Duodenal mucosa (tissue), 2 donors: ENCODE measurements at regions not wholly inside any gene's neighbourhood (a gene's known extent, or its start where the extent isn't known, plus 50 kb on each side); places are given as distances from the start of the nearest gene placed in this dataset.

Experiments used
- H3K27ac ChIP-seq: one replicate; pipeline ENCODE4 v1.7.0; 2013; ENCODE audit warnings: low read depth, low read length
- H3K27me3 ChIP-seq, 2 donors: one replicate each; pipeline ENCODE4 v1.7.0; 2013; ENCODE audit warnings: low read length in 2 of 2, control low read depth in 1 of 2; ENCODE audit not compliant: insufficient read depth in 2 of 2, control insufficient read depth in 1 of 2
- H3K36me3 ChIP-seq, 2 donors: one replicate each; pipeline ENCODE4 v1.7.0; 2013; ENCODE audit warnings: low read length in 2 of 2, control low read depth in 1 of 2; ENCODE audit not compliant: insufficient read depth in 2 of 2, control insufficient read depth in 1 of 2
- H3K4me1 ChIP-seq, 2 donors: one replicate each; pipeline ENCODE4 v1.7.0; 2013; ENCODE audit warnings: low read length in 2 of 2, control low read depth in 1 of 2; ENCODE audit not compliant: insufficient read depth in 2 of 2, control insufficient read depth in 1 of 2
- H3K4me3 ChIP-seq, 2 donors: one replicate each; pipeline ENCODE4 v1.7.0; 2013; ENCODE audit warnings: low read length in 2 of 2, low read depth in 1 of 2
- H3K9ac ChIP-seq, 2 donors: one replicate each; pipeline ENCODE4 v1.7.0; 2013; ENCODE audit warnings: low read length in 2 of 2, low read depth in 1 of 2
- H3K9me3 ChIP-seq, 2 donors: one replicate each; pipeline ENCODE4 v1.7.0; 2013; ENCODE audit warnings: low read length in 2 of 2, control low read depth in 1 of 2; ENCODE audit not compliant: control insufficient read depth in 1 of 2

DNA sequence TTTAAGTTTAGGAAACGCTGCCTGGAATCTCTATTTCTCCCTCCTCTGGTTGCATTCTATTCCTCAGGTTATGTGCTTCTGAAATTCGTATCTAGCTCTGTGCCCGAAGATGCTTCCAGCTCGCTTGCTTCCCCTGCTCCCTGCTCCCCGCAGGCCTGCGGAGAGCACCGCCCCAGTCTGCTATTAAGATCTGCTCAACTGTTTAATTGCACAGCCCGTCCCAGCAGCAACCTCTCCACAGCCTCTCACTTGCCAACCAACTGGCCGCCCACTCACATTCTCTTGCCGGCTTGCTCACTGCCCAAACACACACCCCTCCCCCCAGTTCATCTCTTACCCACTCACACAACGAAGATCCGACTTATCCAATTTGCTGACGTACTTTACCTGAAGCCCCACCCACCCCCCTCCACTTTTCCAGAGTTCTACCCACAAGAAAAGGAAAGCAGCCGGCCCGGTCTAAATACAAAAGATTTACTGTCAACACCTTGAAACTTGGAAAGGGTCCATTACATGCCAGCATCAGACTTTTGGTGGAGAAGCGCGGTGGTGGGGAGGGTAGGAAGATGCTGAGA is 167.3 kb upstream of the KLF14 start:
- Histone ChIP-seq H3K4me3 (peak overlapping the region in 1 of 2 donors; percentile 16), H3K27me3 (no peaks in the 10 kb centered on the region), H3K9me3 (no peaks in the 10 kb centered on the region), H3K36me3 (peaks cover 0 to 12% of the 10 kb centered on the region in 2 donors), H3K4me1 (peaks cover 86 to 88% of the 10 kb centered on the region in 2 donors), H3K9ac (peak overlapping the region in 1 of 2 donors; percentile 41), H3K27ac (peak overlapping the region; percentile 32)

DNA sequence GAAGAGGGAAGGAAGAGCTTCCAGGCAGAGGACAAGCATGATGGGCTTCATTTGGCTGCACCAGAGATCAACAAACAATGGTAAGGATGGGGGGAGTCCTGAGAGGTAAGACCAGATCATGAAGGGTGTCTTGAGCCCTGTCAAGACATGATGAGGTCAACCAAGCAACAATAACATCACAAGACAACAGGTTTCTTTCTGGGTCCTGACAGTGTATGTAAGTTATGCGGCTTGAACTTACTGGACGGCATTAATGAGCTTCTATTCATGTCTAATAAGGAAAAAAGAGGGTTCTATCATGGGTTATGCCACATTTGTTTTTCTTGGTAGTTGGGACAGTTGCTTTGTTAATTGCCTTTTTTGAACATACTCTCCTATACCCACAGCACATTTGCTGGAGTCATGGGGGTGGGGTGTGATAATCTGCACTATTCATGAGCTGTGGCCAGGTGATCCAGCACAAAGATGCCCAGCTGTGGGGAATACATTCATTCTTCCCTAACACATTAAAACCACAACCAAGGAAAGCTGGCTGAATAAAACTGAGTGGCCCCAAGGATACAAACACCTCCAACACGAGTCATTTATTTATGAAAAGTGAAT is 168.8 kb upstream of the KLF14 start:
- peaks cover 70 to 72% of the 10 kb centered on the region in 2 donors for H3K4me1 ChIP-seq
- H3K4me3 ChIP-seq = no peak overlapping the region
- H3K27ac ChIP-seq = peak overlapping the region; percentile 30
- peak overlapping the region in 1 of 2 donors; percentile 28 for H3K9ac ChIP-seq
- no peaks in the 10 kb centered on the region for H3K27me3 ChIP-seq
- H3K9me3 ChIP-seq = no peaks in the 10 kb centered on the region
- H3K36me3 ChIP-seq = peaks cover 0 to 5% of the 10 kb centered on the region in 2 donors

GRCh38 chr7:130903358-130903974 is 169.5 kb upstream of the KLF14 start:
- H3K9ac ChIP-seq = peak overlapping the region in 1 of 2 donors; percentile 28
- H3K36me3 ChIP-seq = peaks cover 0 to 3% of the 10 kb centered on the region in 2 donors
- peak overlapping the region; percentile 30 for H3K27ac ChIP-seq
- H3K4me3 ChIP-seq = no peak overlapping the region
- H3K27me3 ChIP-seq = no peaks in the 10 kb centered on the region
- peaks cover 65 to 69% of the 10 kb centered on the region in 2 donors for H3K4me1 ChIP-seq
- H3K9me3 ChIP-seq = no peaks in the 10 kb centered on the region

- Histone ChIP-seq H3K4me3 (peak overlapping the region in 1 of 2 donors; percentile 9), H3K4me1 (peaks cover 60 to 67% of the 10 kb centered on the region in 2 donors), H3K27ac (peak overlapping the region; percentile 44), H3K9ac (peak overlapping the region; percentile 15 to 28), H3K9me3 (no peaks in the 10 kb centered on the region), H3K36me3 (peaks cover 0 to 3% of the 10 kb centered on the region in 2 donors), H3K27me3 (no peaks in the 10 kb centered on the region)
These were observed 170.2 kb upstream of the KLF14 start for GRCh38 chr7:130904031-130904757.

DNA sequence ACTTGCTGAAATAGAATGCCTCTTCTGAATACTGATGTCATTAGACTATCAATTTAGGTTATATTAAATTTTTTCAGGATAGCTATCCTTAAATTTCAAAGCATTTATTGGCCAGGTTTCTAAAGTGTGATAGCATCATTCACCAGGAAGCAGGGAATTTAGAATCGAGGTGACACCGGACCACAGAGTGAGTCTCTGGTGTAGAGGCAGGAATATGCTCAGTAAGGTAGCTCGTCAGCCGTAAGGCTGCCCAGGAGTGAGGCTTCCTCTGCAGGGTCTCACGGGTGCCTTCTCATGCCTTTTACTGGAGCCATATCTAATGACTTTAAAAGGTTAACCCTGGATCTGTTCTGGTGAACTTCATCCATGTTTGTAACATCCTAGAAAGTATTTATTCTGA is 170.8 kb upstream of the KLF14 start:
- H3K27ac ChIP-seq = peak overlapping the region; percentile 44
- H3K9ac ChIP-seq = peak overlapping the region; percentile 15 to 28
- no peak overlapping the region for H3K4me3 ChIP-seq

GRCh38 chr7:130906575-130906974 is 172.6 kb upstream of the KLF14 start:
- no peak overlapping the region for H3K27ac ChIP-seq
- H3K4me3 ChIP-seq = no peak overlapping the region
- no peaks in the 10 kb centered on the region for H3K27me3 ChIP-seq
- H3K9me3 ChIP-seq = no peaks in the 10 kb centered on the region
- peaks cover 64 to 67% of the 10 kb centered on the region in 2 donors for H3K4me1 ChIP-seq
- H3K9ac ChIP-seq = no peak overlapping the region
- H3K36me3 ChIP-seq = peaks cover 0 to 3% of the 10 kb centered on the region in 2 donors

More for the DNA sequence above, 170.8 kb upstream of the KLF14 start:
- H3K4me1 ChIP-seq = peaks cover 61 to 72% of the 10 kb centered on the region in 2 donors
- peaks cover 0 to 3% of the 10 kb centered on the region in 2 donors for H3K36me3 ChIP-seq
- H3K9me3 ChIP-seq = no peaks in the 10 kb centered on the region
- H3K27me3 ChIP-seq = no peaks in the 10 kb centered on the region

DNA sequence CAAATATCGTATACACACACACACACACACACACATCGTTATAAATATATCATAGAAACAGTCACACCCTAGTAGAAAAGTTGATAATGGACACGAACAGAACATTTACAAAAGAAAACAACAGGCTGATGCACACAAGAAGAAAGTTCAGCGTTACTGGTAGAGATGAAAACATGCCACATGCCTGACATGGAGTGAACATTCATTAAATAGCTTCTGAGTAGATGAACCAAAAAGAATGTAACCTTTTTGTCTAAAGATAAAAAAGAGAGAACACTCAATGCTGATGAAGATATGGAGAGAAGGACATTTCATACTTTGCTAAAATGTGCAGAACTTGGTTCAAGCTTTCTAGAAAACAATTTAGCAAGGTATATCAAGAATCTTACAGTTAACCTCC is 173.4 kb upstream of the KLF14 start:
- Histone ChIP-seq H3K4me1 (peaks cover 63 to 66% of the 10 kb centered on the region in 2 donors), H3K9me3 (no peaks in the 10 kb centered on the region), H3K4me3 (no peak overlapping the region), H3K27ac (no peak overlapping the region), H3K36me3 (peaks cover 0 to 3% of the 10 kb centered on the region in 2 donors), H3K9ac (no peak overlapping the region), H3K27me3 (no peaks in the 10 kb centered on the region)

GRCh38 chr7:130908345-130909160 is 174.5 kb upstream of the KLF14 start:
- H3K4me1 ChIP-seq = peaks cover 55 to 62% of the 10 kb centered on the region in 2 donors
- peak overlapping the region; percentile 34 to 68 for H3K4me3 ChIP-seq
- H3K36me3 ChIP-seq = peaks cover 0 to 3% of the 10 kb centered on the region in 2 donors
- H3K27me3 ChIP-seq = no peaks in the 10 kb centered on the region
- H3K27ac ChIP-seq = no peak overlapping the region
- peak overlapping the region in 1 of 2 donors; percentile 90 for H3K9ac ChIP-seq
- H3K9me3 ChIP-seq = no peaks in the 10 kb centered on the region

- peaks cover 55 to 62% of the 10 kb centered on the region in 2 donors for H3K4me1 ChIP-seq
- peak overlapping the region; percentile 34 to 68 for H3K4me3 ChIP-seq
- H3K36me3 ChIP-seq = peaks cover 0 to 3% of the 10 kb centered on the region in 2 donors
- peak overlapping the region in 1 of 2 donors; percentile 90 for H3K9ac ChIP-seq
- H3K27ac ChIP-seq = no peak overlapping the region
- no peaks in the 10 kb centered on the region for H3K9me3 ChIP-seq
- H3K27me3 ChIP-seq = no peaks in the 10 kb centered on the region
These were observed 175.3 kb upstream of the KLF14 start for GRCh38 chr7:130909161-130909836.
